HL-60 (cell line): ENCODE measurements at regions not wholly inside any gene's neighbourhood (a gene's known extent, or its start where the extent isn't known, plus 50 kb on each side); places are given as distances from the start of the nearest gene placed in this dataset.

ENCODE experiments used
- DNase-seq, 2 experiments: peaks; one replicate each; pipeline ENCODE4 v3.0.0-alpha.2; 2010 to 2020; ENCODE audit warnings: low read depth in 1 of 2, low spot score in 1 of 2
- H3K27ac ChIP-seq: fragments of 250-450 bp; sonication (Bioruptor Pico); replicated peaks from 2 replicates; pipeline ENCODE4 v1.5.1; 2020; ENCODE audit warnings: mild to moderate bottlenecking, moderate library complexity
- H3K27me3 ChIP-seq: fragments of 250-450 bp; sonication (Bioruptor Pico); 2 replicates; pipeline ENCODE4 v1.5.1; 2021; ENCODE audit warnings: mild to moderate bottlenecking, moderate library complexity; ENCODE audit not compliant: insufficient read depth, poor library complexity, severe bottlenecking
- H3K4me3 ChIP-seq: replicated peaks from 2 replicates; pipeline ENCODE4 v1.5.1; 2011; ENCODE audit warnings: mild to moderate bottlenecking, control low read depth, low read length; ENCODE audit not compliant: insufficient read depth
- CTCF ChIP-seq: IDR thresholded peaks from one replicate; pipeline ENCODE4 v1.5.1; 2011; ENCODE audit warnings: low read length, control low read depth, inconsistent platforms; ENCODE audit not compliant: insufficient read depth
- GABPA ChIP-seq: IDR thresholded peaks from 2 replicates; pipeline ENCODE4 v1.6.1; 2012; ENCODE audit warnings: low read depth
- POLR2AphosphoS5 ChIP-seq: IDR thresholded peaks from 2 replicates; pipeline ENCODE4 v1.6.1; 2012; ENCODE audit warnings: low read depth
- REST ChIP-seq: IDR thresholded peaks from 2 replicates; pipeline ENCODE4 v1.6.1; 2012; ENCODE audit warnings: low read depth; ENCODE audit not compliant: insufficient replicate concordance
- SPI1 ChIP-seq: IDR thresholded peaks from 2 replicates; pipeline ENCODE4 v1.6.1; 2012; ENCODE audit warnings: low read depth, mild to moderate bottlenecking, borderline replicate concordance

GRCh38 chr10:43903451-43903850 is 254.8 kb upstream of the ZNF32 start:
- DNase-seq, result no peak
- H3K4me3 ChIP-seq, result no peak overlapping the region
- H3K27me3 ChIP-seq, result peaks cover 6% of the 10 kb centered on the region
- H3K27ac ChIP-seq, result no peak overlapping the region
- TF ChIP-seq CTCF (no peak), POLR2AphosphoS5 (no peak), SPI1 (no peak), REST (no peak), GABPA (no peak)

- H3K27me3 ChIP-seq, result peaks cover 6% of the 10 kb centered on the region
- no peak overlapping the region for H3K4me3 ChIP-seq
- no peak overlapping the region for H3K27ac ChIP-seq
- DNase-seq, result no peak
- no peak for TF ChIP-seq POLR2AphosphoS5
- no peak for TF ChIP-seq REST
- no peak for TF ChIP-seq SPI1
- no peak for TF ChIP-seq GABPA
- no peak for TF ChIP-seq CTCF
These were observed 254.2 kb upstream of the ZNF32 start for GRCh38 chr10:43902842-43903241.

- DNase-seq, result no peak
- Histone ChIP-seq H3K4me3 (no peak overlapping the region), H3K27ac (no peak overlapping the region), H3K27me3 (peaks cover 6% of the 10 kb centered on the region)
- TF ChIP-seq REST, result no peak
- TF ChIP-seq POLR2AphosphoS5, result no peak
- TF ChIP-seq GABPA, result no peak
- TF ChIP-seq CTCF, result no peak
- no peak for TF ChIP-seq SPI1
These were observed 253.2 kb upstream of the ZNF32 start for GRCh38 chr10:43901744-43902504.
